ENCODE measurements at regions not wholly inside any gene's neighbourhood (a gene's known extent, or its start where the extent isn't known, plus 50 kb on each side); places are given as distances from the start of the nearest gene placed in this dataset.

DNA sequence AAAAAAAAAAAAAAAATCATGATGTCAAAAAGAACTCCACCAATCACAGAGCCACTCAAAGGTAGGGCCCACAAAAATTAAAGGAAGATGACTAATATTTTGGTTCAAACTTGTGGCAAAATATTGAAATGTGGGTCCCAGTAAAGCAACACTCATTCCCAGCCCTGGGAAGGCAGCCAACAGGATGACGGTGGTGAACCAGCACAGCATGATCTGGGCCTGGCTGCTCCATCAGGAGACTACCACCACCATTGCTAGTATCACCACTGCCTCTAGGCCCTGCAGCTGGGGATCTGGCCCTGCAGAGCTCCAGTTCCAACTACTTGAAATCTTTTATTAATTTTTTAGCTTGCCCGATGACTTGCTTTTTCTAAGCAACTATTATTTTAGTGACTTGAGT is 206.8 kb upstream of the ITGA1 start:
- 59 to 92% methylated on average over 2 of the region's 2 CpGs for WGBS, 2 donors (ENCODE audit: low coverage in 1 of 2)
- TF ChIP-seq, protein P1, sequence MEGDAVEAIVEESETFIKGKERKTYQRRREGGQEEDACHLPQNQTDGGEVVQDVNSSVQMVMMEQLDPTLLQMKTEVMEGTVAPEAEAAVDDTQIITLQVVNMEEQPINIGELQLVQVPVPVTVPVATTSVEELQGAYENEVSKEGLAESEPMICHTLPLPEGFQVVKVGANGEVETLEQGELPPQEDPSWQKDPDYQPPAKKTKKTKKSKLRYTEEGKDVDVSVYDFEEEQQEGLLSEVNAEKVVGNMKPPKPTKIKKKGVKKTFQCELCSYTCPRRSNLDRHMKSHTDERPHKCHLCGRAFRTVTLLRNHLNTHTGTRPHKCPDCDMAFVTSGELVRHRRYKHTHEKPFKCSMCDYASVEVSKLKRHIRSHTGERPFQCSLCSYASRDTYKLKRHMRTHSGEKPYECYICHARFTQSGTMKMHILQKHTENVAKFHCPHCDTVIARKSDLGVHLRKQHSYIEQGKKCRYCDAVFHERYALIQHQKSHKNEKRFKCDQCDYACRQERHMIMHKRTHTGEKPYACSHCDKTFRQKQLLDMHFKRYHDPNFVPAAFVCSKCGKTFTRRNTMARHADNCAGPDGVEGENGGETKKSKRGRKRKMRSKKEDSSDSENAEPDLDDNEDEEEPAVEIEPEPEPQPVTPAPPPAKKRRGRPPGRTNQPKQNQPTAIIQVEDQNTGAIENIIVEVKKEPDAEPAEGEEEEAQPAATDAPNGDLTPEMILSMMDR (IDR thresholded peaks at IDR 0.05): no peak
- no peak for TF ChIP-seq POLR2A (IDR thresholded peaks at IDR 0.05)
- Histone ChIP-seq H3K36me3 (no peaks in the 10 kb centered on the region), H3K9me3 (no peaks in the 10 kb centered on the region), H3K4me3 (no peak overlapping the region), H3K4me1 (no peaks in the 10 kb centered on the region), H3K27me3 (no peaks in the 10 kb centered on the region), H3K27ac (no peak overlapping the region)
- no peak for ATAC-seq

DNA sequence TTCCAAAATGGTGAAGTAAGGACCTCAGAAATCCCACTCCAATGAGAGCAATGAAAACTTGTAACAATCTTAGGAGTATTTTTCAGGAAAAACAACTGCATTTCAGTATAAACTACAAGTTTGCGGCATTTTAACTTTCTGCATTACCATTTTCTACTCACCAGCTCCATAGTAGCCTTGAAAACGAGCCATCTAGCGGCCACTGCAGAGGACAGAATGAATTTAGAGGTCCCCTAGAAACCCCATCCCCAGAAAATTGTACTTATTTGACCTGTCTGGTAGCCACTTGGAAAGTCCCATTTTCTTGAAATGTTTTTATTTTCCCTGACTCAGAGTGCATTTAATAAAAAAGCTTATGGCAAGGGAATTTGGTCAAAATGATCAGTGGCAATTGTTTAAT is 205.4 kb upstream of the ITGA1 start:
- Histone ChIP-seq H3K4me1 (no peaks in the 10 kb centered on the region), H3K27ac (no peak overlapping the region), H3K36me3 (no peaks in the 10 kb centered on the region), H3K27me3 (no peaks in the 10 kb centered on the region), H3K9me3 (no peaks in the 10 kb centered on the region), H3K4me3 (no peak overlapping the region)
- WGBS, 2 donors (ENCODE audit: low coverage in 1 of 2): 58 to 82% methylated on average over 3 of the region's 3 CpGs
- TF ChIP-seq POLR2A (IDR thresholded peaks at IDR 0.05) (no peak), EP300 (IDR thresholded peaks at IDR 0.05) (no peak), POLR2AphosphoS5 (IDR thresholded peaks at IDR 0.05) (no peak)
- TF ChIP-seq, protein P1 (IDR thresholded peaks at IDR 0.05): no peak
- ATAC-seq: no peak

DNA sequence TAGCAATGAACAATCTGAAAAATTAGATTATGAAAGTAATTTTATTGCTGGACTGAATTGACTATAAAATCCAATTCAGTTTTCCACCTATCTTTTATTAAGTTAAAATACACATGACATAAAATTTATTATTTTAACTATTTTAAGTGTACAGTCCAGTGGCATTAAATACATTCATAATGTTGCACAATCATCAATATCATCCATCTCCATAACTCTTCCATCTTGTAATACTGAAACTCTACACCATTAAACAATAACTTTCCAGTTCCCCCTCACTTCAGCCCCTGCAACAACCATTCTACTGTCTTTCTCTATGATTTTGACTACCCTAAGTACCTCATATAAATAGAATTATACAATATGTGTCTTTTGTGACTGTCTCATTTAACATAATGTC is 200.6 kb upstream of the ITGA1 start:
- no peaks in the 10 kb centered on the region for H3K27me3 ChIP-seq
- TF ChIP-seq POLR2AphosphoS5 (IDR thresholded peaks at IDR 0.05) (no peak), EP300 (IDR thresholded peaks at IDR 0.05) (no peak)
- H3K27ac ChIP-seq: no peak overlapping the region
- ATAC-seq: no peak
- no peak overlapping the region for H3K4me3 ChIP-seq
- no peaks in the 10 kb centered on the region for H3K9me3 ChIP-seq
- H3K36me3 ChIP-seq: no peaks in the 10 kb centered on the region
- no peaks in the 10 kb centered on the region for H3K4me1 ChIP-seq

DNA sequence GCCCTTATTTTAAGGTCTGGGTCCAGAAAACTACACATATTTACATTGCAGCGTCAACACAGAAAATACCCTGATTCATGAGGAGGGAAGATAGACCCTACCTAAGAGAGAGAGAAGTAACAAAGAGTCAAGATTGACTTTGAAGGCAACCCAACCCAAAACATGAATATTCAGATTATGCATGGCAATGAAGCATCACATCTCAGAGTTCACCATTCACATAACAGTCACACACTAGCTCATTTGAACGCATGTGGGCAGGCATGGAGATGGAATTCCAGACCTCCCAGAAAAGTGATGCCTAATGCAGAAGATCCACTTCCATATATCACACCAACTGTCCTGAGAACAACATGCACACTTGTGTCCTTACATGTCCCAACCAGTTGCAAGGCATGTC is 190.1 kb upstream of the ITGA1 start:
- Histone ChIP-seq H3K27me3 (no peaks in the 10 kb centered on the region), H3K36me3 (no peaks in the 10 kb centered on the region), H3K4me3 (no peak overlapping the region), H3K27ac (no peak overlapping the region), H3K9me3 (no peaks in the 10 kb centered on the region), H3K4me1 (no peaks in the 10 kb centered on the region)
- TF ChIP-seq POLR2AphosphoS5 (IDR thresholded peaks at IDR 0.05): no peak
- TF ChIP-seq, protein P1 (IDR thresholded peaks at IDR 0.05): no peak
- TF ChIP-seq EP300 (IDR thresholded peaks at IDR 0.05): no peak
- TF ChIP-seq POLR2A (IDR thresholded peaks at IDR 0.05): no peak
- WGBS, 2 donors (ENCODE audit: low coverage in 1 of 2): 83 to 100% methylated on average over 1 to 2 of the region's 2 CpGs
- no peak for ATAC-seq

DNA sequence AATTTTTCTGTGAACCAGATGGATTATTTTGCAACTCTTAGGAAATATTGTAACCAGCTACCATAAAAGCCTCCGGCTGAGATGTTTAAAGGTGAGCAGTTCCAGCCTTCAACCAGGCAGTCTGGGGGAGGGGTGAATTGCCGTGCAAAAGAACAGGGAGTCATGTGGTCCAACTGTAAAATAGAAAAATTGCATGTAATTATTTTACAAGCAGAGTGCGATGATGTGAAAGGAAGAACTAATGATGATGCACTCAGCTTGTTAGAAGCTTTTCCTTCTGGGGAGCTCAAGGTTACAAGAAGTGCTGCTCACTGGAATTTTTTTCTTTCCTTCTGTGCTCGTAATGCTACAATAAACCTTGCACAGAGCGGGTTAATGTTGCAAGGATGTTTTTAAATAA is 188.7 kb upstream of the ITGA1 start:
- TF ChIP-seq, protein P1 (IDR thresholded peaks at IDR 0.05): no peak
- TF ChIP-seq EP300 (IDR thresholded peaks at IDR 0.05) (no peak), POLR2AphosphoS5 (IDR thresholded peaks at IDR 0.05) (no peak), POLR2A (IDR thresholded peaks at IDR 0.05) (no peak)
- 24 to 31% methylated on average over 5 of the region's 5 CpGs for WGBS, 2 donors (ENCODE audit: low coverage in 1 of 2)
- no peaks in the 10 kb centered on the region for H3K36me3 ChIP-seq
- H3K27me3 ChIP-seq: no peaks in the 10 kb centered on the region
- no peaks in the 10 kb centered on the region for H3K4me1 ChIP-seq
- H3K9me3 ChIP-seq: no peaks in the 10 kb centered on the region
- ATAC-seq: no peak
- no peak overlapping the region for H3K27ac ChIP-seq
- no peak overlapping the region for H3K4me3 ChIP-seq
